ENCODE measurements at regions not wholly inside any gene's neighbourhood (a gene's known extent, or its start where the extent isn't known, plus 50 kb on each side); places are given as distances from the start of the nearest gene placed in this dataset.

GRCh38 chr2:128780434-128781080, 461.9 kb upstream of the HS6ST1 start (continued):
- TF ChIP-seq MTF1 (CRISPR knock-in tag; IDR thresholded peaks at IDR 0.05; ENCODE audit: borderline replicate concordance) (no peak), RHOXF2B (CRISPR knock-in tag; conservative IDR thresholded peaks at IDR 0.05) (no peak), SNAPC5 (CRISPR knock-in tag; IDR thresholded peaks at IDR 0.05) (no peak), ELF4 (CRISPR knock-in tag; IDR thresholded peaks at IDR 0.05) (no peak)

- no peak for FAIRE-seq
- no TSS peak for BruUV-seq (replicated peaks)
- TF ChIP-seq HDAC2 (IDR thresholded peaks at IDR 0.05) (no peak), HINFP (tag; conservative IDR thresholded peaks at IDR 0.05; ENCODE audit: low read depth) (no peak), E4F1 (CRISPR knock-in tag; IDR thresholded peaks at IDR 0.05; ENCODE audit: borderline replicate concordance) (no peak), MCM7 (IDR thresholded peaks at IDR 0.05) (no peak), PRPF4 (IDR thresholded peaks at IDR 0.05; ENCODE audit: insufficient read depth, low read depth, low read length, poor library complexity, severe bottlenecking) (no peak), DMBX1 (CRISPR knock-in tag; IDR thresholded peaks at IDR 0.05; ENCODE audit: borderline replicate concordance) (no peak), JUND (IDR thresholded peaks at IDR 0.05; ENCODE audit: borderline replicate concordance, low read depth, low read length) (no peak), JUND (tag; IDR thresholded peaks at IDR 0.05; ENCODE audit: borderline replicate concordance, low read depth, low read length) (no peak), ZNF174 (CRISPR knock-in tag; IDR thresholded peaks at IDR 0.05) (no peak), ARNT (IDR thresholded peaks at IDR 0.05) (no peak), ZNF511 (CRISPR knock-in tag; IDR thresholded peaks at IDR 0.05) (no peak), STAT5B (CRISPR knock-in tag; IDR thresholded peaks at IDR 0.05) (no peak)
Observed at GRCh38 chr2:128781166-128781565, 462.5 kb upstream of the HS6ST1 start.

More at GRCh38 chr2:128781166-128781565, 462.5 kb upstream of the HS6ST1 start:
- no peak overlapping the region for H3K27ac ChIP-seq (ENCODE audit: extremely low read depth, low read depth, low read length)
- ChIA-PET POLR2A (interaction anchor here (0.5 kb wide), 1 partner anchor 242 kb away, joined by 3 read pairs; no protein-coding TSS in a partner anchor), CTCF (ENCODE audit: low intra/inter-chr PET ratio) (no interaction called here)
- no peak overlapping the region for H2AFZ ChIP-seq (ENCODE audit: low read depth, low read length)
- no peak overlapping the region for H3K4me3 ChIP-seq
- no peaks in the 10 kb centered on the region for H3K36me3 ChIP-seq (ENCODE audit: control insufficient read depth, insufficient read depth, low read length)
- H3K27me3 ChIP-seq (ENCODE audit: control insufficient read depth in 2 of 2, insufficient read depth in 2 of 2, low read length in 2 of 2) = peaks cover 0 to 51% of the 10 kb centered on the region in 2 experiments; a peak in 3 of 5 replicates
- H3K9ac ChIP-seq (ENCODE audit: insufficient read depth in 1 of 2, low read depth in 2 of 2, low read length in 2 of 2) = no peak overlapping the region
- DNase-seq (ENCODE audit: extremely low read depth in 1 of 4, low spot score in 3 of 4) (no peak), ATAC-seq (no peak)
- intact Hi-C loops (cut with micrococcal nuclease) (no loop called here), in situ Hi-C loops (cut with MboI) (no loop called here)
- H3K79me2 ChIP-seq (ENCODE audit: control insufficient read depth, insufficient read depth, low read length) = no peaks in the 10 kb centered on the region
- H4K20me1 ChIP-seq (replicated peaks; ENCODE audit: control insufficient read depth, insufficient read depth, low read length) = 0 out of 2 replicates have a peak, but pooled peaks cover 3% of the 10 kb centered on the region
- WGBS (ENCODE audit: insufficient coverage, low coverage, missing lambda C conversion rate) = 0% methylated on average over 3 of the region's 3 CpGs
- no peak overlapping the region for H3K4me2 ChIP-seq (ENCODE audit: insufficient read depth, low read length)
- H3K9me3 ChIP-seq (replicated peaks; ENCODE audit: control insufficient read depth, insufficient read depth, low read depth, low read length) = no peaks in the 10 kb centered on the region
- H3K4me1 ChIP-seq (replicated peaks in 1 of 2; ENCODE audit: control insufficient read depth in 2 of 2, insufficient read depth in 2 of 2, low read length in 2 of 2) = no peaks in the 10 kb centered on the region
- no peaks in the 10 kb centered on the region for H3K9me1 ChIP-seq (ENCODE audit: control insufficient read depth, insufficient read depth, low read length)
